ENCODE measurements at regions not wholly inside any gene's neighbourhood (a gene's known extent, or its start where the extent isn't known, plus 50 kb on each side); places are given as distances from the start of the nearest gene placed in this dataset.

- Histone ChIP-seq H3K9me3 (ENCODE audit: insufficient read depth, low read depth, low read length) (peaks cover 10% of the 10 kb centered on the region), H3K4me2 (ENCODE audit: low read depth, low read length, poor library complexity, severe bottlenecking) (peak overlapping the region; percentile 45), H3K9me2 (replicated peaks; ENCODE audit: low read depth, low read length) (no peaks in the 10 kb centered on the region), H3K27me3 (ENCODE audit: insufficient read depth, low read length, poor library complexity, severe bottlenecking) (peaks cover 16% of the 10 kb centered on the region), H3K4me3 (ENCODE audit: low read length, poor library complexity, severe bottlenecking) (no peak overlapping the region), H3K9ac (ENCODE audit: low read depth, low read length, poor library complexity, severe bottlenecking) (no peak overlapping the region), H3F3A (ENCODE audit: low read depth) (no peaks in the 10 kb centered on the region), H3K4me1 (ENCODE audit: insufficient read depth, low read length, poor library complexity, severe bottlenecking) (peaks cover 20% of the 10 kb centered on the region), H3K79me2 (ENCODE audit: insufficient read depth, low read length) (no peaks in the 10 kb centered on the region), H3K36me3 (ENCODE audit: insufficient read depth, low read length) (no peaks in the 10 kb centered on the region), H4K20me1 (ENCODE audit: insufficient read depth, low read length, poor library complexity, severe bottlenecking) (no peaks in the 10 kb centered on the region), H2AFZ (ENCODE audit: low read length) (no peak overlapping the region)
- TF ChIP-seq EZH2phosphoT487 (IDR thresholded peaks at IDR 0.05; ENCODE audit: borderline replicate concordance), result no peak
Observed at GRCh38 chr2:150142561-150142960, 344.9 kb downstream of the RND3 start.

- Histone ChIP-seq H3K9me3 (ENCODE audit: insufficient read depth, low read depth, low read length) (0 out of 2 replicates have a peak, but pooled peaks cover 4% of the 10 kb centered on the region), H3K9ac (ENCODE audit: low read depth, low read length, poor library complexity, severe bottlenecking) (no peak overlapping the region), H2AFZ (ENCODE audit: low read length) (no peak overlapping the region), H4K20me1 (ENCODE audit: insufficient read depth, low read length, poor library complexity, severe bottlenecking) (no peaks in the 10 kb centered on the region), H3K36me3 (ENCODE audit: insufficient read depth, low read length) (no peaks in the 10 kb centered on the region), H3K4me2 (ENCODE audit: low read depth, low read length, poor library complexity, severe bottlenecking) (peak overlapping the region; percentile 45), H3F3A (ENCODE audit: low read depth) (no peaks in the 10 kb centered on the region), H3K4me1 (ENCODE audit: insufficient read depth, low read length, poor library complexity, severe bottlenecking) (peaks cover 20% of the 10 kb centered on the region), H3K27me3 (ENCODE audit: insufficient read depth, low read length, poor library complexity, severe bottlenecking) (peaks cover 20% of the 10 kb centered on the region), H3K79me2 (ENCODE audit: insufficient read depth, low read length) (no peaks in the 10 kb centered on the region), H3K9me2 (replicated peaks; ENCODE audit: low read depth, low read length) (no peaks in the 10 kb centered on the region), H3K4me3 (ENCODE audit: low read length, poor library complexity, severe bottlenecking) (peak overlapping the region; percentile 50)
- TF ChIP-seq EZH2phosphoT487 (IDR thresholded peaks at IDR 0.05; ENCODE audit: borderline replicate concordance), result peak; percentile 81
- no peak for TF ChIP-seq CTCF (conservative IDR thresholded peaks at IDR 0.05; ENCODE audit: low read length)
Observed at GRCh38 chr2:150141226-150142001, 346.1 kb downstream of the RND3 start.

- H3K79me2 ChIP-seq (ENCODE audit: insufficient read depth, low read length), result no peaks in the 10 kb centered on the region
- H4K20me1 ChIP-seq (ENCODE audit: insufficient read depth, low read length, poor library complexity, severe bottlenecking), result no peaks in the 10 kb centered on the region
- no peak overlapping the region for H2AFZ ChIP-seq (ENCODE audit: low read length)
- H3K4me2 ChIP-seq (ENCODE audit: low read depth, low read length, poor library complexity, severe bottlenecking), result peak overlapping the region; percentile 45
- H3K4me1 ChIP-seq (ENCODE audit: insufficient read depth, low read length, poor library complexity, severe bottlenecking), result peaks cover 20% of the 10 kb centered on the region
- no peaks in the 10 kb centered on the region for H3K9me2 ChIP-seq (replicated peaks; ENCODE audit: low read depth, low read length)
- TF ChIP-seq EZH2phosphoT487 (IDR thresholded peaks at IDR 0.05; ENCODE audit: borderline replicate concordance), result no peak
- no peak for TF ChIP-seq CTCF (conservative IDR thresholded peaks at IDR 0.05; ENCODE audit: low read length)
- H3K9me3 ChIP-seq (ENCODE audit: insufficient read depth, low read depth, low read length), result no peaks in the 10 kb centered on the region
- H3K27me3 ChIP-seq (ENCODE audit: insufficient read depth, low read length, poor library complexity, severe bottlenecking), result peaks cover 20% of the 10 kb centered on the region
- no peaks in the 10 kb centered on the region for H3F3A ChIP-seq (ENCODE audit: low read depth)
- no peaks in the 10 kb centered on the region for H3K36me3 ChIP-seq (ENCODE audit: insufficient read depth, low read length)
- peak overlapping the region; percentile 50 for H3K4me3 ChIP-seq (ENCODE audit: low read length, poor library complexity, severe bottlenecking)
- H3K9ac ChIP-seq (ENCODE audit: low read depth, low read length, poor library complexity, severe bottlenecking), result no peak overlapping the region
Observed at GRCh38 chr2:150140777-150141176, 346.7 kb downstream of the RND3 start.

- Histone ChIP-seq H3K4me3 (ENCODE audit: low read length, poor library complexity, severe bottlenecking) (no peak overlapping the region), H3F3A (ENCODE audit: low read depth) (no peaks in the 10 kb centered on the region), H3K9ac (ENCODE audit: low read depth, low read length, poor library complexity, severe bottlenecking) (no peak overlapping the region), H3K9me2 (replicated peaks; ENCODE audit: low read depth, low read length) (no peaks in the 10 kb centered on the region), H3K36me3 (ENCODE audit: insufficient read depth, low read length) (no peaks in the 10 kb centered on the region), H3K79me2 (ENCODE audit: insufficient read depth, low read length) (no peaks in the 10 kb centered on the region), H3K9me3 (ENCODE audit: insufficient read depth, low read depth, low read length) (no peaks in the 10 kb centered on the region), H3K27me3 (ENCODE audit: insufficient read depth, low read length, poor library complexity, severe bottlenecking) (peaks cover 20% of the 10 kb centered on the region), H3K4me2 (ENCODE audit: low read depth, low read length, poor library complexity, severe bottlenecking) (no peak overlapping the region), H4K20me1 (ENCODE audit: insufficient read depth, low read length, poor library complexity, severe bottlenecking) (no peaks in the 10 kb centered on the region), H3K4me1 (ENCODE audit: insufficient read depth, low read length, poor library complexity, severe bottlenecking) (peaks cover 20% of the 10 kb centered on the region), H2AFZ (ENCODE audit: low read length) (no peak overlapping the region)
- TF ChIP-seq EZH2phosphoT487 (IDR thresholded peaks at IDR 0.05; ENCODE audit: borderline replicate concordance) (no peak), CTCF (conservative IDR thresholded peaks at IDR 0.05; ENCODE audit: low read length) (no peak)
Observed at GRCh38 chr2:150138587-150138986, 348.9 kb downstream of the RND3 start.

Measured in Loucy (cell line).